HG03108 (cell line): ENCODE measurements at regions not wholly inside any gene's neighbourhood (a gene's known extent, or its start where the extent isn't known, plus 50 kb on each side); places are given as distances from the start of the nearest gene placed in this dataset.
"Not testable (repeated sequence)": the region's sequence is repeated elsewhere in the genome, so short reads cannot be mapped to it uniquely, and the experiment has no call there.

Experiments used
- ATAC-seq: cut with Tn5 transposase; IDR thresholded peaks from one replicate; pipeline ENCODE4 v1.9.1; 2021; ENCODE audit warnings: moderate library complexity; ENCODE audit not compliant: unreplicated experiment

DNA sequence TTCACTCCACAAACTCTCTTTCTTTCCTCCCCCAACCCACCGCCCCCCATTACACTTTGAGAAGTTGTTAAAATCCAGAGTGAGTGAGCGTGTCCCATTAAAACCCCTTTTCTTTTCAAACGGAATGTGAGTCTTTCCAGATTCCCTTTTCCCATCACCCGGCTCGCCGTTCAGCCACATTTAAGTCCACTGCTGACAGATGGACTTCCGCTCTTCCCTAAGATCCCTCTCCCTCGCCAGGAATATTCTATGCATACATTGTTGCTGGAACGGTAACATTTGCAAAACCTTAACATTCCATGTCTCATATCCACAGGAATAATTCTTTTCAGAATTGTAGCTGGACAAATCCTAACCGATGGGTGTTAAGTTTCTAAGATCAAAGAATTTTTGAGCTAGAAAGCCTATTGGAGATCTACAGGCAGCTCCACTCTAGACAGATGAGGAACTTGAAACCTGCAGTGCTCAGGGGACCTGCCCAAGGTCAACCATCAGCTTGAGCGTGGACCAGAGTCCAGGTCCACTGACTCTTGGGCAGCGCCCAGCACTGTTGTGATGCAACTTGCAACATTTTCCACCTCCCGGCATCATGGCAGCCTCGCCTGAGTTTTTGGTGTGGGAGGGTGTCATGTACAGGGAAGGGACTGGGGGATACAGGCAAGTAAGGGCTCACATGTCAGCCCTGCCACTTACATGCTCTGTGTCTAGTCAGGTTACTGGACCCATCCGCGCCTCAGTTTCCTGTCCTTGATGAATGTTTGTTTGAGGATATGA, 500.1 kb downstream of the CCDC171 start:
- no peak for ATAC-seq

DNA sequence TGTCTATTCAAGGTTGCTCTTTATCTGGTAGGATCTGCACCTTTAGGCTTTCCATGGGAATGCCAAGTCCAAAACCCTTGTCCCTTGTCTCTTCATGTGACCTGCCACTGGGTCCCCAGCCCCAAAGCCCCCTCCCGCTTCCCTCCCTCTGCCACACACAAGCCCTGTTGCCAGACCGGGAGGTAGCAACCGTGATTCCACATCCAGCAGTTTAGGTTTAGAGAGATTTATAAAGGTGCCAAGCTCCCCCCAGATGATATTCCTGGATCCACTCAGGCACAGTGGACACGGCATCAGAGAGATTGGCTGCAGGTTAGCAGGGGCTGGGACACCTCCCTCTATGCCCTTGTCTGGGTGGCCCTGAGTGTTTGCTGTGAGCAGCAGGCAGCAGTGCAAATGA, 504.7 kb downstream of the CCDC171 start:
- no peak for ATAC-seq

DNA sequence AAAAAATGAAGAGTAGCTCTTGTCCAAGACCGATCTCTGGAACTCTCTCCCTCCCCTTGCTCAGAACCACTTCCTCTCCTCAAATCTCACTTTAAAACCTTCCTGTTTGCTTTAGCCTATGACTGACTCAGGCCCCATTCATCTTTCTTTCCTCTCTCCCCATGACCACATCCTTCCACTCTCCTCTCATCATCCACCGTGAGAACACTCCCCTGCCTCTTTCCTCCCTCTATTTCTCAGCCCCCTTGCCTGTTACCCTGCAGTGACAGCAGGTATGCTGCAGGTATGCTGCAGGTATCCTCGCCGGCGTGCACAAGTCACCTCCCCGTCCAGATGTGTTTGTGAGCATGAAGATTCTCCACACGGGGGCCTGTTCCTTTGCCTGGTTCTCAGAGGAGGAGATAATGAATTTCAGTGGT, 505.3 kb downstream of the CCDC171 start:
- no peak for ATAC-seq

DNA sequence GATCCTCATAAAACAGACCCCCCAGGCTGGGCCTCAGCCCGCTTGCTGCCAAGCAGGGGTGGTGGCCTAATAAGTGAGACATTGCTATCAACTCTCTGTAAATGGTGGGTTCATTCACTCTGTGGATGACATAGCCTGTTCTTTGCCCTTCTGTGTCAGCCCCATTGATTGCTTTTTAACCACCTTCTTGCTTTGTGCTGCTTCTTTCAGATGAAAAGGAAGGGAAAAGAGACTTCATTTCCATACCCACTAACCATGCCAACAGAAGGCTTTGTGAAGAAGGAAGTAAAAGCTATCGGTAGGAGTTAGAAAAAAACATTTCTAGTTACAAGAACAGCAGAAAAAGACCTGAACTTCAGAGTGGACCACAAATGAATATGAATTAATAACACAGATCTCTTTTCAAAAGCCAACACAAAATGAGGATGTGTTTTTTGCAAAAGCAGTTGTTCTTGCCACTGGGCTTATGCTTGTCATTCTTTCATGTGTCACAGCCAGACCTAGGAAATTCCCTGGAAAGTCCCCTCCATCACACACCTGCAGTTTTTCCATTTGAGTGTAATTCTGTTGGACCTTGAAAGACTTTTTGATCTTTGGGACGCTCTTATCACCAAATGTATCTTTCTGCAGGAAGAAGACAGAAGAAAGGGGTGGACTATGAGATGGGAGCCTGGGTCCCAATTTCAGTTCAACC, 507.7 kb downstream of the CCDC171 start:
- no peak for ATAC-seq

DNA sequence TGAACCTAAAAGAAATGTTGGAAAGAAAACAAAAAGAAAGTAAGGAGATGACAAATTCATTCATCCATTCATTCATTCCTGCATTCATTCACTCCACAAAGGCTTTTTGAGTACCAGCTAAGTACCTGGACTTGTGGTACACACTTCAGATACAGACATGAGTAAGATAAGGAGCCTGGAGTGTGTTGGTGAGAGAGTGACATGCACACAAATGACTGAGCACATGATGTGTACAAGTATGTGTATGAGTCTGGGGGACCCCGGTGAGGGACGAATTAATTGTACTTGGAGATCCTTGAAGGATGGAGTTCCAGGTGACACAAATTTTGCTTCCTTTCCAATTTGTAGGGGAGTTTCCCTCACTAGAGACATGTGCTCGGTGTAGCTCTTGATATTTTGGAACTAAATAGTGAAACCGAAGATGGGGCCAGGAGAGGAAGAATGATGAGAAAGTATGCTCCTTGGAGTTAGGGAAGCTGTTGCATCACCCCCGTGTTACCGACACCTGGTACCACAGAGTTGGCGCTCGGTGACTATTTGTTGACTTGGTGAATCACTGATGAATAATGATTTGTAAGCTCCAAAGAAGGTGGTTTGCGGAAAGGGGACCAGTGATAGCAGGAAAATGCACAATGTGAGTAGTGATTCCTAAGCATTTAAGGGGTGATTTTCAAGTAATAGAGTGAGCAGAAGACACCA, 509.8 kb downstream of the CCDC171 start:
- no peak for ATAC-seq

DNA sequence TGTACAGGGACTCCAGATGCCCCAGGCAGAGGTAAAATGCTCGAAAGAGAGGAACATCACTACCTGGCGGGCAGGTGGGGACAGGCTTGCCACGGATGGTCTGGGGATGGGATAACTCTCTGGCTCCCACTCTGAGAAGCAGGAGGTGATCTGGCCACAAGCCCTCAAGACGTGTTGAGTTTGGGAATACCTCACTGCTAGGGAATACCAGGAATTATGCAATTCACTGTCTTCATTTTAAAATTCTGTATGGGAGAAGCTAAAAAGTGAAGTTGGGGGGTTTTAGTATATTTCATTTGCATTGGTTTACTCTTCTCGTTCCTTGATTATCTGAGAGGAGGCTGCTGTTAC, 510.4 kb downstream of the CCDC171 start:
- ATAC-seq, result no peak

DNA sequence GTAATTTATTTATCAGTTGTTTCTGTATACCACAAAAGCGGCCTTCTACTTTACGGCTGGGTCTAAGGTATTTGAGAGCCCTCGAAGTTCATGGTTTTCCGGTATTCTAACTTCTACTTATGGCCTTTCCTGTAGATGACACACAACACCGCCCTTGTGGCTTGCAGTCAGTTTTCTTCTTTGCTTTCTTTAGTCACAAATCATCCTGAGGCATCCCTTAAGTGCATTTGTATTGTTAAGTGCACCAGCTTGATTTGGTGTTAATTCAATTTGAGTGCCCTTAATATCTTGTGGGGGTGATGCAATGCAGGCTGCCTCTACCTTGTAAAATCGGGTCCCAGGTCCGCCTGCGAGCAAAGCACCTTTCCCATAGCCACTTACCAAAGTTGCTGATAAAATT, 511.9 kb downstream of the CCDC171 start:
- no peak for ATAC-seq

DNA sequence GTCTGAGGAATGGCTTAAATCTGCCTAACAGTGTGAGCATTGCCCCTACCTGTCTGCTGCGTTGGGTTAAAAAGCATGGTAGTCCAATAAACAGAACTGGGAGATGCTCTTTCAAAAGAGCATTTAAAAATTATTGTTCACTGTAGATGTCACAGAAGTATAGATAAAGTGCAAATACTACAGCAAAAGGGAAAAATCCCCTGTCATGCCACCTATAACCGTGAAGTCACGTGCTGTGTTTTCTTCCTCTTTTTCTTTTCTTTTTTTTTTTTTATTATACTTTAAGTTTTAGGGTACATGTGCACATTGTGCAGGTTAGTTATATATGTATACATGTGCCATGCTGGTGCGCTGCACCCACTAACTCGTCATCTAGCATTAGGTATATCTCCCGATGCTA, 513.4 kb downstream of the CCDC171 start:
- not testable (repeated sequence) for ATAC-seq

DNA sequence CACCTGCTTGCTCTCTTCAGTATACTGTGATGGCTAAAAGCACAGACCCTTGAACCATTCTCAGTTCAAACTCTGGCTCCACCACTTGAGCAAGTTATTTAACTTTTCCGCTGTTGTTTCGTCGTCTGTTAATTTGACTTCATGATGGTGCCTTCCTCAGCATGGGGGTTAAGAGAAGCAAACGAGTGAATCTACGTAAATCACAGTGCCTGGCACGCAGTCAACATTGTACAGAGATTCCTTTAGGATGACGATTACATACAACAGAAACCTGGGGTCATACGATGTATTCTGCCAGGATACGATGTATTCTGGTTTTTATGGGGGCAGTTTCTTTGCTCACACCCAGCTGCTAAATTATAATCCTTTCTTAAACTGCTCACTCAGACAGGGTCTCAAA, 515.6 kb downstream of the CCDC171 start:
- ATAC-seq, result no peak

DNA sequence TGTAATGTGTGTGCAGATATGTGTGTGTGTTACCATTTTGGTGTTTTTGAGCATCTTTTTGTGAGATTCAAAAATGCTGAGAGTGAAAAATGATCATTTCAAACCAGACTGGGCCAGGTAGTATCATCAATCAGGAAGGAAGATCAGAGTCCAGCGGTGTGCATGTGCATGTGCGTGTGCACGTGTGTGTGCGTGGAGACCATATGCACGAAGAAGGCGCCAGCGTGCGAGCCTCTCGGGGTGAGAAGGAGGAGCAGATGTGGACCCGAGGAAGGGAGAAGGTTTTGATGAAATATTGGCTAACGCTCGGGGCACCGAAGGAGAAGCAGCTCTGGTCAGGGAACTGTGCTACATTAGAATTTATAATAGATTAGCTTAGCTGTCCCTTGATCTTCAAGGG, 516.4 kb downstream of the CCDC171 start:
- ATAC-seq, result no peak

DNA sequence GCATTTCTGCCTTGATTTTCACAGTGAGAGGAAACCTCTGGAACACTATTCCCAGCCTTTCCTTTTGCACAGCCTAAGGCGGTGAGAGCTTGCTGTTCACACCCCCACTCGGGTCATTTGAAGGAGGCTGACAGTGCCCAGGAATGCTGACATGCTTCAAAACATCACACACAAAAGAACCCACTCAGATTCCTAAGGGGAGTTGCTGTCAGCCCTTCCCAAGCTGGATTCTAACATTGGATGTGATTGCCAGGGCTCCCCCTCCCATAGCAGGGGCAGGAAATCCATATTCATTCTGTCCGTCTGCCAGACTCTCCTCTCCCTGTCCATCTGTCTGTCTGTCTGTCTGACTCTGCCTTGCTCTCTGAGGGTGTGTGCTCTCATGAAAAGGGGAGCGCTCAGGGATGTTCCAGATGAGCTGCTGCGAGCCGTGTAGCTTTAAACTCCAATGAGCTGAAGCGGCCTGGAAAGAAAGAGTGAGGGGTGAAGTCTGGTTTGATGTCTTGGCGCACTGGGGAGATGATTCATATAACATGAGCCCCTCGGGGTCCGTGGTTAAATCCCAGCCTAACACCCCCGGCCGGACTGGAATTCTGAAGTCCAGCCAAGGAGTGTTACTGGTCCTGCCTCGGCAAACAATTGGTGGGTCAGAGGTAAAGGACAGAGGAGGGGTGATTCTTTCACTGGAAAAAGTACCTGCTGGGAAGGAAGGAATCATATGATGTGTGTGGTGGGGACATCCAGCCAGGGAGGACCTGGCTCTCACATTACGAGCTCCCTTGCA, 517.0 kb downstream of the CCDC171 start:
- ATAC-seq, result no peak

DNA sequence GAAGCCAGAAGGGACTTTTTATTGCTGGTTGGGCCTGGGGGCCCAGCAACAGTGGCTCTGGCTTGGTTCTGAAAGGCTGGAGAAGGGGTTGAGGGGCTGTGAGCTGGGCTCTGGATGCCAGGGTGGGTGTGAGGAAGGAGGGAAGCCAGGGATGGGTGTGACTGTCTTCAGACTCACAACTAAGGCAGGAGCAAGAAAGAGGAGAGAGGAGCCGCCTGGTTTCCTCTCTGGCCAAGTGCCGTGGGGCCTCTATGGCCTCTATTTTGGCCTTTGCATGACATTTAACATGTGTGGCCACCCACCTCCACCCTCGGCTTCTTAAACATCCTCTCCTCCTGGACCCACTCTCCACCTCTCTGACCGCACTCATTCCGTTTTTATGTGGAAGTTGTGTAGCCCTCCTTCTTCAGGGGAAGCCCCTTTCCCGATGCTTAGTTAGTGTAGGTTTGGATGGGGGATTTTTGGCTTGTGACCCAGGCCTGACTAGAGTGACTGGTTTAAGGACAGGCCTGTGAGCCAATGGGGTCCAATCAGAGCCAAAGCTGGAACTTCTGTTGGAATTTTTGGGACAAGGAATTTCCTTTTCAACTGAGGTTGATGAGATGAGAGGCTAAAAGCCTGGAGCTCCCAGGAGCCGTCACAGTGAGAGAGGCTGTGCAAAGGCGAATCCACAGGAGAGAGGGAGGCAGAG, 517.8 kb downstream of the CCDC171 start:
- no peak for ATAC-seq

DNA sequence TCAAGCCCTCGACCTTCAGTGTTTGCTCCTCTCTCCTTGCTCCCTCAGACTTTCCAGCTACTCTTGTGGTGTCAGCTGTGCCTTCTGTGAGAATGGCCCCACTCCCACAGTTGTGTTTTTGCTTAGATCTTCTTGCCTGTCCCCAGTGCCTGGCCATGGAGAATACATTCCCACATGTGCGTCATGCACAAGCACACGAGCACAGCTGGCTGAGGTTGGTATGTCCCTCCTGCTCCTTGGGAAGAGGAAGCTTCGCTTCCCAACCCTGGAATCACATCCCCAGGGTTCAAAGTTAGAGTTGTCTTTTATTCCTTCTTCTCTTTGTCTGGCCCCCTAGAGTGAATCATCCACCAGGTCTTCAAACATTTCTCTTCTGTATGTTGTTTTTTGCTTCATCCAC, 518.6 kb downstream of the CCDC171 start:
- ATAC-seq, result no peak

DNA sequence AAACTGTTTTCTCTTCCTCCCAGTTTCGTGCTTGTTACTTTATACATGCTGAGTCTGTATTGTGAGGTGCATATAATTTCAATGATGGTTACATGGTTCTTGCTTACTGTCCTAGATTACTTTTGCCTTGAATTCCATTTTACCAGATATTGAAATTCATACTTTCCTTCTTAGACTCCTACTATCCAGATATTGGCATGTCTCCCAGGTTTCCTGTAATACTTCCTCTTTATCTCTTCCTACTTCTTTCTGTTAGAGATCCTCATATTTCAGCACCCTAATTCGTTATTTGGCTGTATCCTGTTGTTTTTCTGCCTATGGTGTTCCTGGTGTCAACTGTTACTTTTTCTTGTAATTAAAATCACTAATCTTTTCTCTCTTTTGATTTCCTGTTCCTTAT, 522.1 kb downstream of the CCDC171 start:
- no peak for ATAC-seq

DNA sequence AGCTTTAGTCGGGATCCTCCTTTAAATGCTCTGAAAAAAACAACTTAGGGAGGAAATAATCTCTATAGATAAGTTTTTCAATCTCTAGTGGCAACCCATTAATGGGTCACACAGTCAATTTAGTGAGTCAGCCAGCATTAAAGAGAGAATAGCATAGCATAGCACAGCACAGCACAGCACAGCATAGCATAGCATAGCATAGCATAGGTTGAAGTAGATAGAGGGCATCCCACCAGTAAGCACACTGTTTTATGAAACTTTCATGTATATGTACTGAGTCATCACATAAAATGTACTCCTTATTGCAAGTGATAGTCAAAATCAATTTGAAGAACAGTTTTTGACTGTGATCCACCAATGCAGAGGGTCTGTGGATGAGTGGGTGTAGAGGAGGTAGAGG, 522.9 kb downstream of the CCDC171 start:
- ATAC-seq, result no peak

DNA sequence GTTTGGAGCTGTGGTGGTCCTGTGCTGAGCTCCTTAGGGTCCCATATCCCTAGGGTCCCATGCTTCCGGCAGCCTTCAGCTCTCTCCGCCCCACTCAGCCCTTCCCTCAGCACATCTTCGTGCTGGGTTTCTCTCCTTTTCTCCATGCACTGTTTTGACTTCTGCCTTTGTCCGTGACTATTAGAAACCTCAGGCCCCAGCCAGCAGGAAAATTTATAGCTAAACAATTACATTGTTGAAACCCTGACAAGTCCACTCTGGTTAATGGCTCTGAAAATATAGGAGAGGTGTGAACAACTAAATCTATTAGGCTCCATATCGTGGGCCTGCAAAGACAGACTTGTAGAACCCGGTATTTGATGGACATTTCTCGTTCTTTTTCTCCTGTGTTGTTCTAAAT, 523.7 kb downstream of the CCDC171 start:
- no peak for ATAC-seq

DNA sequence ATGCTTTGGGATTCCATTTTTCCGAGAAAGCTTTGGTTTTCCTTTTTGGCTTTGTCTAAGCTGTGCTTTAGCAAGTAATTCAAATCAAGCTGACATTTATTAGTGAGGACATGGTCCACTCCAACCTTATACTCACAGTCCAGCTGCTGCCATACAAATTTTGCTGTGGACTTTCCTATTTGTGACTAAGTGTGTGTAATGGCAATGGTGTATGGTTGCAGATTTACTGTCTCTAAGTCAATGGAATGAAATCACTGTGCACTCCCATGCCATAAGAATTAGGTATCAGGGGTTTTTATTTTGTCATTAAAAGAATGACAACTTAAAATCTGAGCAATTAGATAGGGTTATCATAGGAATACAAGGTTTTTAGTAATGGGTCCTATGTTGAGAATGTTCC, 530.0 kb downstream of the CCDC171 start:
- ATAC-seq, result no peak

DNA sequence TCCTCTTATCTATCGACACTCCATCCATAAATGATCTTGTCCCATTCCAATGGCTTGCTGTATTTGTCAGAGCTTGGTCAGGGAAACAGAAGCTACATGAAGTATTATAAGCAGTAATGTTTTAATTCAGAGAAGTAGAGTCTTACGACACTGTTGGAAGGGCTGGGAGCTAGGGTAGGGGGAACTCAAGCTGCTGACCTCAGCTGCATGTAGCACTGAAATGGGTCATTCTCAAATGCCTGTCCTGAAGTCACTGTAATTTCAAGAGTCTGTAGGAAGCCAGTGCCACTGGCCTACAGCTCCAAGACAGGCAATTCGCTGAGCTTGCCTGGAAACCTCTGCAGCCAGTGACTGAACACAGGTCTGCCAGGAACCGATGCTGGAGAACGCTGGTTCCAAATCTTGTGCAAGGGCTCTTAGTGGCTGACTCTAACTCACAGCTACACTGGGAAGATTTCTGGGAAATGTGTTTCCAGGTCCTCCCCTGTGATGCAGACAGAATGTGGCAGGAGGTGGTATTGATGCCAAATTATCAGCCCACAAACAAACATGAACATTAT, 532.4 kb downstream of the CCDC171 start:
- ATAC-seq, result no peak

DNA sequence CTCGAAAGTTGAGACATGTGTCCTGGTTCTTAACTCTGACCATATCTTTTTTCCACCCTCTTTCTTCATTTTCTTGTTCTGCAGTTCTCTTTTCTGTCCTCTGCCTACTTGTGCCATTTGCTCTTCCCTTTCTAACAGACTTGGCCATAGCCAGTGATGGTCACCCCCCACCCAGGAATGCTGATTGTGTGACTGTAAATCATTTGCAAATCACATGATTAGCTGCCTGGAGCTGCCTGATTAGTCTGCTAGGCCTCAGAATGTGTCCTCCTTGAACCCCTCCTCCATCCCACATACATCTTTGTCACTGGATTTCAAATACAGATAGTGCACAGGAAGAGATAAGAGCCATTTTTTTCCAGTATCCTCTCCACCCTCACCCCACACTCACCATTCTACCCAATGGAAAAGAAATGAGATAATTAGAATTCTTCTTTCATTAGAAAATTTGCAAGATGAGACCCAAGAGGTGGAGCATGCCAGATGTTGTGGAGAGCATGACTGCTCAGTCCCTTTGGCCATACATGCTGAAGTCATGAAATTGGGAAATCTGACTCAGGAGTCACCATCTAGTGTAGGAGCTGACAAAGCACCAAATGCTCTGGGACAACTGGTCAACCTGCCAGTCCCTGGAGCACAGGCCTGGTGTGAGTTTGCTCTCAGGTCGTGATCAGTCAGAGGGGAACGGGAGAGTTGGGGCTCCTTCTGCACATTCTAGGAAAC, 538.2 kb downstream of the CCDC171 start:
- no peak for ATAC-seq
